ENCODE measurements at regions not wholly inside any gene's neighbourhood (a gene's known extent, or its start where the extent isn't known, plus 50 kb on each side); places are given as distances from the start of the nearest gene placed in this dataset.

- no peak for TF ChIP-seq EZH2phosphoT487 (IDR thresholded peaks at IDR 0.05; ENCODE audit: borderline replicate concordance)
- TF ChIP-seq, protein P1, sequence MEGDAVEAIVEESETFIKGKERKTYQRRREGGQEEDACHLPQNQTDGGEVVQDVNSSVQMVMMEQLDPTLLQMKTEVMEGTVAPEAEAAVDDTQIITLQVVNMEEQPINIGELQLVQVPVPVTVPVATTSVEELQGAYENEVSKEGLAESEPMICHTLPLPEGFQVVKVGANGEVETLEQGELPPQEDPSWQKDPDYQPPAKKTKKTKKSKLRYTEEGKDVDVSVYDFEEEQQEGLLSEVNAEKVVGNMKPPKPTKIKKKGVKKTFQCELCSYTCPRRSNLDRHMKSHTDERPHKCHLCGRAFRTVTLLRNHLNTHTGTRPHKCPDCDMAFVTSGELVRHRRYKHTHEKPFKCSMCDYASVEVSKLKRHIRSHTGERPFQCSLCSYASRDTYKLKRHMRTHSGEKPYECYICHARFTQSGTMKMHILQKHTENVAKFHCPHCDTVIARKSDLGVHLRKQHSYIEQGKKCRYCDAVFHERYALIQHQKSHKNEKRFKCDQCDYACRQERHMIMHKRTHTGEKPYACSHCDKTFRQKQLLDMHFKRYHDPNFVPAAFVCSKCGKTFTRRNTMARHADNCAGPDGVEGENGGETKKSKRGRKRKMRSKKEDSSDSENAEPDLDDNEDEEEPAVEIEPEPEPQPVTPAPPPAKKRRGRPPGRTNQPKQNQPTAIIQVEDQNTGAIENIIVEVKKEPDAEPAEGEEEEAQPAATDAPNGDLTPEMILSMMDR (conservative IDR thresholded peaks at IDR 0.05; ENCODE audit: low read length), result no peak
- no peaks in the 10 kb centered on the region for H3K79me2 ChIP-seq (ENCODE audit: insufficient read depth, low read length)
- no peaks in the 10 kb centered on the region for H3K27me3 ChIP-seq (ENCODE audit: insufficient read depth, low read length, poor library complexity, severe bottlenecking)
- H3K9ac ChIP-seq (ENCODE audit: low read depth, low read length, poor library complexity, severe bottlenecking), result no peak overlapping the region
- no peaks in the 10 kb centered on the region for H3K9me3 ChIP-seq (ENCODE audit: insufficient read depth, low read depth, low read length)
- H3K9me2 ChIP-seq (replicated peaks; ENCODE audit: low read depth, low read length), result no peaks in the 10 kb centered on the region
- H2AFZ ChIP-seq (ENCODE audit: low read length), result no peak overlapping the region
- no peaks in the 10 kb centered on the region for H4K20me1 ChIP-seq (ENCODE audit: insufficient read depth, low read length, poor library complexity, severe bottlenecking)
- H3K4me1 ChIP-seq (ENCODE audit: insufficient read depth, low read length, poor library complexity, severe bottlenecking), result no peaks in the 10 kb centered on the region
- H3K36me3 ChIP-seq (ENCODE audit: insufficient read depth, low read length), result no peaks in the 10 kb centered on the region
- H3F3A ChIP-seq (ENCODE audit: low read depth), result no peaks in the 10 kb centered on the region
- H3K4me2 ChIP-seq (ENCODE audit: low read depth, low read length, poor library complexity, severe bottlenecking), result no peak overlapping the region
- H3K4me3 ChIP-seq (ENCODE audit: low read length, poor library complexity, severe bottlenecking), result no peak overlapping the region
Measured at GRCh38 chr2:16069933-16070647, 129.7 kb downstream of the MYCN start.

- Histone ChIP-seq H3K27me3 (ENCODE audit: insufficient read depth, low read length, poor library complexity, severe bottlenecking) (peaks cover 4% of the 10 kb centered on the region), H2AFZ (ENCODE audit: low read length) (no peak overlapping the region), H3K9me3 (ENCODE audit: insufficient read depth, low read depth, low read length) (peaks cover 2% of the 10 kb centered on the region; the same call in 1 of the 2 replicates), H3K9me2 (replicated peaks; ENCODE audit: low read depth, low read length) (no peaks in the 10 kb centered on the region), H3K4me3 (ENCODE audit: low read length, poor library complexity, severe bottlenecking) (no peak overlapping the region), H4K20me1 (ENCODE audit: insufficient read depth, low read length, poor library complexity, severe bottlenecking) (no peaks in the 10 kb centered on the region), H3K4me2 (ENCODE audit: low read depth, low read length, poor library complexity, severe bottlenecking) (no peak overlapping the region), H3K4me1 (ENCODE audit: insufficient read depth, low read length, poor library complexity, severe bottlenecking) (no peaks in the 10 kb centered on the region), H3K36me3 (ENCODE audit: insufficient read depth, low read length) (no peaks in the 10 kb centered on the region), H3F3A (ENCODE audit: low read depth) (no peaks in the 10 kb centered on the region), H3K79me2 (ENCODE audit: insufficient read depth, low read length) (no peaks in the 10 kb centered on the region), H3K9ac (ENCODE audit: low read depth, low read length, poor library complexity, severe bottlenecking) (no peak overlapping the region)
- TF ChIP-seq, protein P1 (conservative IDR thresholded peaks at IDR 0.05; ENCODE audit: low read length), result no peak
- no peak for TF ChIP-seq EZH2phosphoT487 (IDR thresholded peaks at IDR 0.05; ENCODE audit: borderline replicate concordance)
Measured at GRCh38 chr2:16069663-16069932, 129.2 kb downstream of the MYCN start.

DNA sequence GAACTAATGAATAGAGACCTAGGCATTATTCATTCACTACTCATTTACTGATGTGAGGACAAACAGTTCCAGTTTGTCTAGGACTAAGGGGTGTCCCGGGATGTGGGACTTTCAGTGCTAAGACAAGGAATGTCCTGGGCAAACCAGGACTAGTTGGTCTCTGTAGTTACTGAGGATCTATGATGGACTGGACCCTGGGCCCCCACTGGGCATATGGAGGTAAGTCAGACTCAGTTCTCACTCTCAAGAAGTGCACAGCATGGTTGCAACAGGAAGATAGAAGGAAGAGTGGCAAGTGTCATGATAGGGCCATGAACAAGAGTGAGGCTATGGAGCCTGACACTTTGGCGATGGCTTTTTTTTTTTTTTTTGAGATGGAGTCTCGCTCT is 128.2 kb downstream of the MYCN start:
- TF ChIP-seq, protein P1 (conservative IDR thresholded peaks at IDR 0.05; ENCODE audit: low read length), result no peak
- TF ChIP-seq EZH2phosphoT487 (IDR thresholded peaks at IDR 0.05; ENCODE audit: borderline replicate concordance), result no peak
- Histone ChIP-seq H3F3A (ENCODE audit: low read depth) (no peaks in the 10 kb centered on the region), H3K9ac (ENCODE audit: low read depth, low read length, poor library complexity, severe bottlenecking) (no peak overlapping the region), H3K79me2 (ENCODE audit: insufficient read depth, low read length) (no peaks in the 10 kb centered on the region), H3K9me3 (ENCODE audit: insufficient read depth, low read depth, low read length) (peaks cover 7% of the 10 kb centered on the region; the same call in 1 of the 2 replicates), H3K4me3 (ENCODE audit: low read length, poor library complexity, severe bottlenecking) (no peak overlapping the region), H3K4me1 (ENCODE audit: insufficient read depth, low read length, poor library complexity, severe bottlenecking) (no peaks in the 10 kb centered on the region), H3K9me2 (replicated peaks; ENCODE audit: low read depth, low read length) (no peaks in the 10 kb centered on the region), H4K20me1 (ENCODE audit: insufficient read depth, low read length, poor library complexity, severe bottlenecking) (no peaks in the 10 kb centered on the region), H3K36me3 (ENCODE audit: insufficient read depth, low read length) (no peaks in the 10 kb centered on the region), H2AFZ (ENCODE audit: low read length) (no peak overlapping the region), H3K4me2 (ENCODE audit: low read depth, low read length, poor library complexity, severe bottlenecking) (no peak overlapping the region), H3K27me3 (ENCODE audit: insufficient read depth, low read length, poor library complexity, severe bottlenecking) (peaks cover 6% of the 10 kb centered on the region)
